ENCODE measurements at regions not wholly inside any gene's neighbourhood (a gene's known extent, or its start where the extent isn't known, plus 50 kb on each side); places are given as distances from the start of the nearest gene placed in this dataset.

GRCh38 chr4:144557404-144557803 is 88.6 kb upstream of the HHIP start:
- TF ChIP-seq CTCF (conservative IDR thresholded peaks at IDR 0.05): no peak
- no peak for TF ChIP-seq EZH2 (IDR thresholded peaks at IDR 0.05; ENCODE audit: low read depth)
